BE2C (cell line): ENCODE measurements at regions not wholly inside any gene's neighbourhood (a gene's known extent, or its start where the extent isn't known, plus 50 kb on each side); places are given as distances from the start of the nearest gene placed in this dataset.

Experiments used
- DNase-seq: peaks from one replicate; pipeline ENCODE4 v3.0.0-alpha.2; 2020
- H3K27me3 ChIP-seq: fragments of 250-450 bp; sonication (Bioruptor Pico); 2 replicates; pipeline ENCODE4 v1.5.1; 2020; ENCODE audit warnings: mild to moderate bottlenecking
- H3K36me3 ChIP-seq: fragments of 250-450 bp; sonication (Bioruptor Pico); 2 replicates; pipeline ENCODE4 v1.5.1; 2020; ENCODE audit warnings: mild to moderate bottlenecking
- H3K4me1 ChIP-seq: fragments of 250-450 bp; sonication (Bioruptor Pico); 2 replicates; pipeline ENCODE4 v1.5.1; 2020
- H3K4me3 ChIP-seq: 2 replicates; pipeline ENCODE4 v1.5.1; 2011; ENCODE audit warnings: low read depth, low read length
- H3K9me3 ChIP-seq: fragments of 250-450 bp; sonication (Bioruptor Pico); 2 replicates; pipeline ENCODE4 v1.5.1; 2020
- TF ChIP-seq, protein P1 (sequence below): IDR thresholded peaks from 2 replicates; pipeline ENCODE4 v1.5.1; 2012; ENCODE audit warnings: mild to moderate bottlenecking, low read depth, low read length

DNA sequence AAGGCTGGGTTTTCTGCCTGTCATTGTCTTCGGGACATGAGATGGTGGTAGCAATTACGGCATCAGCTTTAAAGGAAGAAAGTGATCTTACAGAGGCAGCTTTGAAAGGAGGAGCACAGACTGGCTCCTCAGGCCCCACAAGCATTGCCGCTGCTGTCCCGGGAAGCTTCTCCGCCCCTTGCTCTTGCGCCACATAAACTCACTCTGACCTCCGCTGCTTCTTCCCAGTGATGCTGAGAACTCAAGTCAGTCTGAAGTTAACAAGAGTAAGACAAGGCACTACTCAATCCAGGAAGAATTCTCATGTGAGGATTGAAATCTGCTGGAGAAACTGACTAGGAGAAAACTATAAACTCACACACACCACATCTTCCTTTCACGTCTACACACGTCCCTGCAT lies 112.4 kb upstream of the RIOK3 start:
- no peaks in the 10 kb centered on the region for H3K27me3 ChIP-seq
- DNase-seq, result no peak
- TF ChIP-seq, protein P1, sequence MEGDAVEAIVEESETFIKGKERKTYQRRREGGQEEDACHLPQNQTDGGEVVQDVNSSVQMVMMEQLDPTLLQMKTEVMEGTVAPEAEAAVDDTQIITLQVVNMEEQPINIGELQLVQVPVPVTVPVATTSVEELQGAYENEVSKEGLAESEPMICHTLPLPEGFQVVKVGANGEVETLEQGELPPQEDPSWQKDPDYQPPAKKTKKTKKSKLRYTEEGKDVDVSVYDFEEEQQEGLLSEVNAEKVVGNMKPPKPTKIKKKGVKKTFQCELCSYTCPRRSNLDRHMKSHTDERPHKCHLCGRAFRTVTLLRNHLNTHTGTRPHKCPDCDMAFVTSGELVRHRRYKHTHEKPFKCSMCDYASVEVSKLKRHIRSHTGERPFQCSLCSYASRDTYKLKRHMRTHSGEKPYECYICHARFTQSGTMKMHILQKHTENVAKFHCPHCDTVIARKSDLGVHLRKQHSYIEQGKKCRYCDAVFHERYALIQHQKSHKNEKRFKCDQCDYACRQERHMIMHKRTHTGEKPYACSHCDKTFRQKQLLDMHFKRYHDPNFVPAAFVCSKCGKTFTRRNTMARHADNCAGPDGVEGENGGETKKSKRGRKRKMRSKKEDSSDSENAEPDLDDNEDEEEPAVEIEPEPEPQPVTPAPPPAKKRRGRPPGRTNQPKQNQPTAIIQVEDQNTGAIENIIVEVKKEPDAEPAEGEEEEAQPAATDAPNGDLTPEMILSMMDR, result no peak
- no peaks in the 10 kb centered on the region for H3K36me3 ChIP-seq
- no peak overlapping the region for H3K4me3 ChIP-seq
- no peaks in the 10 kb centered on the region; the same call in 1 of the 2 replicates for H3K4me1 ChIP-seq
- H3K9me3 ChIP-seq, result no peaks in the 10 kb centered on the region

DNA sequence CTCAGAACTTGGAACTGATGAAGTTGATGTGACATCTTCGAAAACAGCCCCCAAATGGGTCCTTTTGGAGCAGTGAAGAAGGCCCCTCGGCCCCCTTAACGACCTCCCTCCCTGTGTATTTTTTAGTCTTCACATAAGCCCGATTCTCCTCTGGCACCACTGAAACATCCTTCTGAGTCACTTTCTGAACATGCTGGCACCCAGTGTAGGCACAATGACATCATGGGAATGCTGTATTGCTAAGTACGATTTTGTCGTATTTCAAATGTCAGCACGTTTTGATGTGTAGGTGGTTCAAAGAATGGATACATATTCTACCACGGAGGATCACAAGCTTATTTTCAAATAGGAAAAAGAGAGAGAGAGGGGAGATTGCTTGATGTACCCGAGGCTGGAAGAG lies 111.7 kb upstream of the RIOK3 start:
- Histone ChIP-seq H3K36me3 (no peaks in the 10 kb centered on the region), H3K9me3 (no peaks in the 10 kb centered on the region), H3K4me1 (no peaks in the 10 kb centered on the region), H3K27me3 (no peaks in the 10 kb centered on the region), H3K4me3 (no peak overlapping the region)
- TF ChIP-seq, protein P1, result no peak
- DNase-seq, result no peak

DNA sequence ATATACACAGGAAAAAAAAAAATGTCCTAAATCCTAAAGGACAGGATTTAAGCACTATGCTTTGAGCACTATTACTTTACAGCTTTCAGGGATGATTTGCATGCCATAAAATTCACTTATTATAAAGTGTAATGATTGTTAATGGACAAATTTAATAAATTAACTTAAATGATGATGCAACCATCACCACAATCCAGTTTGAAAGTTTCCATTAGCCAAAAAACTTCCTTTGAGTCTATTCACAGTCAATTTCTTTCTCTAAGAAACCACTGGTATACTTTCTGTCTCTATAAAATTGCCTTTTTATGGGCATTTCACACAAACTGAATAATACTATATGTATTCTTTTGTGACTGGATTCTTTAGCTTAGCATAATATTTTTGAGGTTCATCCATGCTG lies 111.1 kb upstream of the RIOK3 start:
- Histone ChIP-seq H3K36me3 (no peaks in the 10 kb centered on the region), H3K9me3 (no peaks in the 10 kb centered on the region), H3K4me1 (no peaks in the 10 kb centered on the region), H3K27me3 (no peaks in the 10 kb centered on the region), H3K4me3 (no peak overlapping the region)
- DNase-seq, result no peak
- TF ChIP-seq, protein P1, result no peak

DNA sequence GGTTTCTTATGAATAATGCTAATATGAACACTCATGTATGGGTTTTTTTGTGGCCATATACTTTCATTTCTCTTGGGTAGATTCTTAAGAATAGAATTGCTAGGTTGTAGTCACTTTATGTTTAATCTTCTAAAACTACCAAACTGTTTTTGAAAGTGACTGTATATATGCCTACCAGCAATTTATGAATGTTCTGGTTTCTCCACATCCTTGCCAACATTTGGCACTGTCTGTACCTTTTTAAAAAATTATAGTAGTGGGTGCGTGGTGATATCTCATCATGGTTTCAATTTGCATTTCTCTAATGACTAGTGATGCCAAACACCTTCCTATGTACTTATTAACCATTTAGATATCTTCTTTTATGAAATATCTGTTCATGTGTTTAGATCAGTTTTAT lies 110.6 kb upstream of the RIOK3 start:
- no peak overlapping the region for H3K4me3 ChIP-seq
- no peaks in the 10 kb centered on the region for H3K9me3 ChIP-seq
- TF ChIP-seq, protein P1, result no peak
- DNase-seq, result no peak
- no peaks in the 10 kb centered on the region for H3K4me1 ChIP-seq
- no peaks in the 10 kb centered on the region for H3K36me3 ChIP-seq
- no peaks in the 10 kb centered on the region for H3K27me3 ChIP-seq

DNA sequence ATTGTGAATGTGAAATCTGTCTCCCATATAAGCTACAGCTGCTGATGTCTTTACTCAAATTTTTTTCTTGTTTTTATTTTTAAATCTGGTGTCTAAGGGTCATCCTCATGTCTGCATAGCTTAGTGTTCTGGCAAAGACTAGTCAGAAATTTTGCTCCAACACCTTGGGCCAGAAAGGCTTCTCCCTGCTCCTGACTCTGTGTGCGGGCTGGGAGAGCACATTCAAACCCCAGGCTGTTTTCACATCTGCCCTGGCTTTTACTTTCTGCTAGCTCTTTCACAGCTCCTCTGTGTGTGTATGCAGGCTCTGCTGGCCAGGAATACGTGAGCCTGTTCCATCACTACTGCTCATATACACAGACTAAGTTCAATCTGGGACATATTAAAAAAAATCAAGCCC lies 102.9 kb upstream of the RIOK3 start:
- Histone ChIP-seq H3K36me3 (no peaks in the 10 kb centered on the region), H3K4me1 (no peaks in the 10 kb centered on the region), H3K9me3 (no peaks in the 10 kb centered on the region), H3K4me3 (no peak overlapping the region), H3K27me3 (no peaks in the 10 kb centered on the region)
- no peak for DNase-seq
- TF ChIP-seq, protein P1, result no peak

DNA sequence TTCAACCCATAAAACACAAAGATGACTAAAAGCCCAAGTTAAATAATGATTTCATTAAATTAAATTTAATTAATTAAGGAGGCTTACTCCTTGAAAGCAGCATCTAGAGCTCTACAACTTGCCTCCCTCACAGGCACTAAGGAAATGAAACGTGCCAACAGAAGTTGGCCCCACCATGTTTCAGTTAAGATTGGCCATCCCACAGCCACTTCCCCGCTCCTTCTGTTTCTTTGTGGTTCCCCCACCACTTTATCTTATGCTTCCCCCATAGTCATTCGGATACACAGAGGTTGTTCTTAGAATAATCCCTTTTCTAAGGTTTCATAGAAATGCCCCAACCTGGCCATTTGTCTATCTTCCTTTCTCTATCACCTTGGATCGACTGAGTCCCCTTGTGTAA lies 101.6 kb upstream of the RIOK3 start:
- H3K36me3 ChIP-seq, result no peaks in the 10 kb centered on the region
- DNase-seq, result no peak

More for the DNA sequence above, 101.6 kb upstream of the RIOK3 start:
- no peak overlapping the region for H3K4me3 ChIP-seq
- TF ChIP-seq, protein P1, result no peak
- H3K27me3 ChIP-seq, result no peaks in the 10 kb centered on the region
- H3K9me3 ChIP-seq, result no peaks in the 10 kb centered on the region
- no peaks in the 10 kb centered on the region for H3K4me1 ChIP-seq
